ENCODE measurements at regions not wholly inside any gene's neighbourhood (a gene's known extent, or its start where the extent isn't known, plus 50 kb on each side); places are given as distances from the start of the nearest gene placed in this dataset.
"Not testable (repeated sequence)": the region's sequence is repeated elsewhere in the genome, so short reads cannot be mapped to it uniquely, and the experiment has no call there.

GRCh38 chrX:122626871-122627270, 557.2 kb upstream of the GRIA3 start:
- Mint-ChIP-seq H3K9me3 (ENCODE audit: low read depth) (peaks cover 20% of the 10 kb centered on the region), H3K4me1 (ENCODE audit: low read depth) (peaks cover 5% of the 10 kb centered on the region), H3K4me3 (ENCODE audit: low read depth) (no peak overlapping the region), H3K27me3 (no peaks in the 10 kb centered on the region), H3K27ac (no peak overlapping the region), H3K36me3 (ENCODE audit: insufficient read depth) (no peaks in the 10 kb centered on the region)
- no peak for DNase-seq (ENCODE audit: low spot score, unreplicated experiment)
- no peak for TF ChIP-seq CTCF (IDR thresholded peaks at IDR 0.05; ENCODE audit: unreplicated experiment)

GRCh38 chrX:122641136-122641535, 542.9 kb upstream of the GRIA3 start:
- Mint-ChIP-seq H3K9me3 (ENCODE audit: low read depth) (peaks cover 5% of the 10 kb centered on the region), H3K4me3 (ENCODE audit: low read depth) (no peak overlapping the region), H3K4me1 (ENCODE audit: low read depth) (no peaks in the 10 kb centered on the region), H3K36me3 (ENCODE audit: insufficient read depth) (no peaks in the 10 kb centered on the region), H3K27me3 (no peaks in the 10 kb centered on the region), H3K27ac (no peak overlapping the region)
- DNase-seq (ENCODE audit: low spot score, unreplicated experiment), result no peak
- no peak for TF ChIP-seq CTCF (IDR thresholded peaks at IDR 0.05; ENCODE audit: unreplicated experiment)

GRCh38 chrX:122641826-122642225, 542.3 kb upstream of the GRIA3 start:
- Mint-ChIP-seq H3K27ac (no peak overlapping the region), H3K27me3 (no peaks in the 10 kb centered on the region), H3K36me3 (ENCODE audit: insufficient read depth) (no peaks in the 10 kb centered on the region), H3K4me3 (ENCODE audit: low read depth) (no peak overlapping the region), H3K4me1 (ENCODE audit: low read depth) (no peaks in the 10 kb centered on the region), H3K9me3 (ENCODE audit: low read depth) (peaks cover 5% of the 10 kb centered on the region)
- TF ChIP-seq CTCF (IDR thresholded peaks at IDR 0.05; ENCODE audit: unreplicated experiment), result no peak
- no peak for DNase-seq (ENCODE audit: low spot score, unreplicated experiment)

- H3K36me3 Mint-ChIP-seq (ENCODE audit: insufficient read depth); H3K4me3 Mint-ChIP-seq (ENCODE audit: low read depth); H3K27me3 Mint-ChIP-seq; DNase-seq (ENCODE audit: low spot score, unreplicated experiment); H3K27ac Mint-ChIP-seq; H3K4me1 Mint-ChIP-seq (ENCODE audit: low read depth): not testable (repeated sequence)
- H3K9me3 Mint-ChIP-seq (ENCODE audit: low read depth), result peaks cover 70% of the 10 kb centered on the region
Observed at GRCh38 chrX:122655256-122655655, 528.8 kb upstream of the GRIA3 start.

GRCh38 chrX:122666601-122667000, 517.5 kb upstream of the GRIA3 start:
- TF ChIP-seq CTCF (IDR thresholded peaks at IDR 0.05; ENCODE audit: unreplicated experiment), result no peak
- H3K9me3 Mint-ChIP-seq (ENCODE audit: low read depth), result peaks cover 12% of the 10 kb centered on the region
- H3K4me3 Mint-ChIP-seq (ENCODE audit: low read depth), result no peak overlapping the region
- H3K27me3 Mint-ChIP-seq, result no peaks in the 10 kb centered on the region
- no peak overlapping the region for H3K27ac Mint-ChIP-seq
- no peaks in the 10 kb centered on the region for H3K36me3 Mint-ChIP-seq (ENCODE audit: insufficient read depth)
- DNase-seq (ENCODE audit: low spot score, unreplicated experiment), result no peak
- H3K4me1 Mint-ChIP-seq (ENCODE audit: low read depth), result no peaks in the 10 kb centered on the region

GRCh38 chrX:122667667-122668066, 516.4 kb upstream of the GRIA3 start:
- DNase-seq (ENCODE audit: low spot score, unreplicated experiment), result no peak
- TF ChIP-seq CTCF (IDR thresholded peaks at IDR 0.05; ENCODE audit: unreplicated experiment), result no peak
- H3K4me3 Mint-ChIP-seq (ENCODE audit: low read depth), result no peak overlapping the region
- peaks cover 9% of the 10 kb centered on the region for H3K9me3 Mint-ChIP-seq (ENCODE audit: low read depth)
- H3K27me3 Mint-ChIP-seq, result no peaks in the 10 kb centered on the region
- no peaks in the 10 kb centered on the region for H3K4me1 Mint-ChIP-seq (ENCODE audit: low read depth)
- no peak overlapping the region for H3K27ac Mint-ChIP-seq
- H3K36me3 Mint-ChIP-seq (ENCODE audit: insufficient read depth), result no peaks in the 10 kb centered on the region

All from progenitor cell of endocrine pancreas (in vitro differentiated cells).